Omental fat pad (tissue), 3 donors: ENCODE measurements at regions not wholly inside any gene's neighbourhood (a gene's known extent, or its start where the extent isn't known, plus 50 kb on each side); places are given as distances from the start of the nearest gene placed in this dataset.
A peak's percentile ranks its signal among the peaks of the same experiment; 100 is the strongest.
"Not testable (repeated sequence)": the region's sequence is repeated elsewhere in the genome, so short reads cannot be mapped to it uniquely, and the experiment has no call there.

ENCODE experiments used
- ATAC-seq: fragments of 150-250 bp; one replicate; pipeline ENCODE4 v1.9.1; 2016; ENCODE audit warnings: mild to moderate bottlenecking, moderate library complexity; ENCODE audit not compliant: low FRiP score
- DNase-seq: peaks from one replicate; pipeline ENCODE4 v3.0.0-alpha.2; 2019; ENCODE audit warnings: low spot score
- CTCF ChIP-seq, 3 donors: fragments of 450-650 bp; IDR thresholded peaks; one replicate each; pipeline ENCODE4 v1.5.1; 2016 to 2017; ENCODE audit warnings: antibody characterized with exemption in 3 of 3, mild to moderate bottlenecking in 3 of 3, moderate library complexity in 2 of 3

- peak; percentile 81 for ATAC-seq
- not testable (repeated sequence) for DNase-seq
These were observed 52.9 kb downstream of the OR52B4 start for GRCh38 chr11:4315292-4315691.

GRCh38 chr11:4277225-4277624, 91.0 kb downstream of the OR52B4 start:
- not testable (repeated sequence) for DNase-seq, ATAC-seq

- DNase-seq = not testable (repeated sequence)
- peak; percentile 57 for ATAC-seq
These were observed 117.1 kb downstream of the OR52B4 start for GRCh38 chr11:4251085-4251484.

DNA sequence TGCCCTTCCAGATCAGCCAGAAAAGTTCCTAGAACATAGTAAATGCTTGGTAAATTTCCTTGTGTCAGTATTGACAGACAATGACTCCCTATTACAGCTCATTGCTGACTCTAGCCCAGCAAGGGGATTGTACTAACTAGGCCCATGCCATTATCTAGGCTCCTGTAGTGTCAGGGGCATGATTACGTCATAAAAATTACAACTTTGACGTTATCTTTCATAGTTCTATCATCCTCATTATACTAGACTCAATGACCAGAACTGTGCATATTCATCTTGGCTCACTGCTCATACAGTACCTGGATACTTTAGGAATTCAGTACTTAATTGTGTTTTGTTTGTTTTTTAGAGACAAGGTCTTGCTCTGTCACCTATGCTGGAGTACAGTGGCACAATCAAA, 118.7 kb downstream of the OR52B4 start:
- not testable (repeated sequence) for DNase-seq, ATAC-seq

- not testable (repeated sequence) for ATAC-seq, DNase-seq
These were observed 130.4 kb downstream of the OR52B4 start for GRCh38 chr11:4237771-4238170.

DNA sequence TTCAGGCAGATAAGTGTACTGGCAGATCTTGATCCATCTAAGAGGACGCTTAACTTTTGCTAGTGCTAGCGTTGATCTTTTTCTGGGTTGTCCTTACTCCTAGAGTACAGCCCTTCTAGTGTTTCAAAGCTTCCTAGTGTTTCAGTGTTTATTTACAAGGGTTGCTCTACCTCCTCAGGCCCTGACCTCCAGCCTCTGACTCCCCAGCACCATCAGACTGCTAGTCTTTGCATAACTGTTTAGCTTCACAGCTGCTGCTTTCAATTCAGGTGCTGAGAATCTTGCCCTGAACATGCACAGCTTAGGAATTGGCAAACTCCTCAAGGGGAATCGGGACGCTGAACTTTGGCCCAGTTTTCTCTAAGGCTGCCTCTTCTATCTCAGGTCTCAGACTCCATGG, 124.3 kb downstream of the RRM1 start:
- peak; percentile 77 for ATAC-seq
- DNase-seq = not testable (repeated sequence)

DNA sequence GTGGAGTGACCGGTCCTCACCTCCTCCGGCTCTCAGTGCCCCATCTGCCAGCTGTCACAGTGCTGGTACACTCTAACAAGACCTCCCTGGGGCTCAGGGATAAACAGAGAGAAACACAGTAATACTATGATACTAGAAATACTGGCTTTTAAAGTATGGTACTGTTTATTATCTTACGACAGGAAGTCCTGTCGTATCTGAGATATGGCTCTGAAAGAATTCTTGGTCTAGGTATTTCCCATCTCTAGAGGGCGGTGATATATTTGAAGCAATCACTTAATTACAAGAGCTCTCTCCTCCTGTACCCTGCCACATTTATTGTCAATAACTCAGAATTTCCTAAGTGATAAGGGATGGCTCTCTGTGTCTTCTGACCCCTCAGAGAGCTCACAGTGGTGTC, 119.1 kb downstream of the RRM1 start:
- no peak for DNase-seq
- no peak for TF ChIP-seq CTCF (IDR thresholded peaks at IDR 0.05)
- ATAC-seq = no peak

DNA sequence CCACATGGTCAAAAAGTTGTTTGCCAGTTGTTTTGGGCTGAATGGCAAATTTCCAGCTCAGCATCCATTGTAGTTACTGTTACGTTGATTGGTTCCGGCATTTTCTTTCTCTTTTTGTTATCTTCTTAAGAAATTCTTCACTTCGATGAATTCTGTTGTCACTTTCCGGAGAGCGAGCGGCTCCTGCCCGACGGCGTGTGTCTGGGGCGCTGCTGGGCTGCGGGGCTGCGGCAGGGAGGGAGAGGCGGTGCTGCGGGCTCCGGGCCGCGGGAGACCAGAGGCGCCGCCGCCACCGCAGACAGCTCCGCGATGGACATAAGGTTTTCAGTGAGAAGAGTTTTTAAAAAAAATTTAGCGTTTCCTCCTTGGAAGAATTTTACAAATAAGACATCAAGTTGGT, 117.4 kb downstream of the RRM1 start:
- TF ChIP-seq CTCF (IDR thresholded peaks at IDR 0.05) = no peak
- no peak for DNase-seq
- ATAC-seq = no peak

DNA sequence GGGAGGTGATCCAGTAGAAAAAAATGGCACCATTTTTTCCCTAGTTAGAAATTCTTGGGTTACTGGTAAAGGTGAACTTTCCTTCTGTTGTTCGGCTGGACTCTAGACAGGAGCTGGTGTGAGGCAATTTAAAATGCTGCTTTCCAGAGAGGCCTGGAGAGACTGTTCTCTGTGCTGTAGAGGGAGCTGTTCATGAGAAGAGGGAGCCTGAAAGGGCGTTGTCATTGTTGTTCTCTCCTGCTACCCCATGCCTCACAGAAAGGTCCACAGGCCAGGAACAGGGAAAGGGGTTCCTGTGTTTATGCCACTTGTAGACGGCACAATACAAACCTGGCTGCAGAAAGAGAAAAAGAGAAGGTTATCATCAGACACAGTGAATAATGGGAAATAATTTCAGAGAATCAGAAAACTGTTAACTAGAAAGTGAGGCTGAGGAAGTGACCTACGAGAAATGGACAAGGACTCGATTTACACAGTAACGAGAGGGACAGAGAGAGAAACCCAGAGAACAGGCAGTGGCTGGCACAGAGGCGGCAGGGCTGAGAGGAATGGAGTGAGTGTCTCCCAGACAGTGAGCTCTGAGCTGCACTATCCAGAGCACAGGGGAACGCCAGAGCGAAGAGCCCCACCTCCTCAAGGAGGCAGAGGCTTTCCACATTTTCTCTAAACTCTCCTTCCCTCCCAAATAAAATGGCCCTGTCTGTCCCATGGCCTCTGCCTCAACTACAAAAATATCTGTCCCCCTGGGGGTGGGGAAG, 109.2 kb downstream of the RRM1 start:
- DNase-seq = no peak
- no peak for TF ChIP-seq CTCF (IDR thresholded peaks at IDR 0.05)
- no peak for ATAC-seq

- no peak for DNase-seq
- TF ChIP-seq CTCF (IDR thresholded peaks at IDR 0.05) = no peak
- no peak for ATAC-seq
These were observed 108.2 kb downstream of the RRM1 start for GRCh38 chr11:4202749-4203148.
